ENCODE measurements at regions not wholly inside any gene's neighbourhood (a gene's known extent, or its start where the extent isn't known, plus 50 kb on each side); places are given as distances from the start of the nearest gene placed in this dataset.
"Not testable (repeated sequence)": the region's sequence is repeated elsewhere in the genome, so short reads cannot be mapped to it uniquely, and the experiment has no call there.

GRCh38 chr2:172253190-172254052 is 150.7 kb upstream of the DLX2 start:
- peak; percentile 99 for DNase-seq (ENCODE audit: extremely low read depth, low read depth, low spot score)

- DNase-seq (ENCODE audit: extremely low read depth, low read depth, low spot score), result no peak
Observed at GRCh38 chr2:172256886-172257285, 154.2 kb upstream of the DLX2 start.

- DNase-seq (ENCODE audit: extremely low read depth, low read depth, low spot score), result no peak
Observed at GRCh38 chr2:172259827-172260226, 157.1 kb upstream of the DLX2 start.

GRCh38 chr2:172260336-172260735 is 157.6 kb upstream of the DLX2 start:
- no peak for DNase-seq (ENCODE audit: extremely low read depth, low read depth, low spot score)

GRCh38 chr2:172261292-172261691 is 158.6 kb upstream of the DLX2 start:
- no peak for DNase-seq (ENCODE audit: extremely low read depth, low read depth, low spot score)

GRCh38 chr2:172262486-172262885 is 159.8 kb upstream of the DLX2 start:
- no peak for DNase-seq (ENCODE audit: extremely low read depth, low read depth, low spot score)

GRCh38 chr2:172264820-172265219 is 162.1 kb upstream of the DLX2 start:
- not testable (repeated sequence) for DNase-seq (ENCODE audit: extremely low read depth, low read depth, low spot score)

- not testable (repeated sequence) for DNase-seq (ENCODE audit: extremely low read depth, low read depth, low spot score)
Observed at GRCh38 chr2:172269507-172270244, 157.7 kb upstream of the ITGA6 start.

GRCh38 chr2:172270278-172271079 is 156.9 kb upstream of the ITGA6 start:
- no peak for DNase-seq (ENCODE audit: extremely low read depth, low read depth, low spot score)

- DNase-seq (ENCODE audit: extremely low read depth, low read depth, low spot score), result no peak
Observed at GRCh38 chr2:172273910-172274571, 153.3 kb upstream of the ITGA6 start.

- DNase-seq (ENCODE audit: extremely low read depth, low read depth, low spot score), result no peak
Observed at GRCh38 chr2:172275239-172275638, 152.1 kb upstream of the ITGA6 start.

- DNase-seq (ENCODE audit: extremely low read depth, low read depth, low spot score), result no peak
Observed at GRCh38 chr2:172276961-172277360, 150.4 kb upstream of the ITGA6 start.

GRCh38 chr2:172278667-172279066 is 148.7 kb upstream of the ITGA6 start:
- DNase-seq (ENCODE audit: extremely low read depth, low read depth, low spot score), result no peak

- no peak for DNase-seq (ENCODE audit: extremely low read depth, low read depth, low spot score)
Observed at GRCh38 chr2:172279214-172279613, 148.2 kb upstream of the ITGA6 start.

- DNase-seq (ENCODE audit: extremely low read depth, low read depth, low spot score), result no peak
Observed at GRCh38 chr2:172279813-172280212, 147.6 kb upstream of the ITGA6 start.

GRCh38 chr2:172280571-172281361 is 146.6 kb upstream of the ITGA6 start:
- no peak for DNase-seq (ENCODE audit: extremely low read depth, low read depth, low spot score)

- no peak for DNase-seq (ENCODE audit: extremely low read depth, low read depth, low spot score)
Observed at GRCh38 chr2:172281648-172282570, 145.5 kb upstream of the ITGA6 start.

GRCh38 chr2:172282944-172283343 is 144.4 kb upstream of the ITGA6 start:
- no peak for DNase-seq (ENCODE audit: extremely low read depth, low read depth, low spot score)

GRCh38 chr2:172283476-172283875 is 143.9 kb upstream of the ITGA6 start:
- DNase-seq (ENCODE audit: extremely low read depth, low read depth, low spot score), result no peak
